ENCODE measurements at regions not wholly inside any gene's neighbourhood (a gene's known extent, or its start where the extent isn't known, plus 50 kb on each side); places are given as distances from the start of the nearest gene placed in this dataset.

GRCh38 chr11:100560606-100561005 is 126.5 kb upstream of the ARHGAP42 start:
- DNase-seq (ENCODE audit: low read depth, low spot score) (no peak), ATAC-seq (no peak)
- in situ Hi-C loops (cut with HindIII; ENCODE audit: low pct_unique_long_range_greater_than_20kb, low sequenced_read_pairs), result no loop called here
- no peaks in the 10 kb centered on the region for H3K27me3 ChIP-seq (ENCODE audit: control insufficient read depth, insufficient read depth, low read length)
- no peak for TF ChIP-seq TCF7L2 (IDR thresholded peaks at IDR 0.05; ENCODE audit: low read depth, low read length)
- no peak for TF ChIP-seq CTCF (IDR thresholded peaks at IDR 0.05)
- TF ChIP-seq REST (IDR thresholded peaks at IDR 0.05; ENCODE audit: insufficient read depth in 1 of 2, low read depth in 2 of 2, low read length in 1 of 2), result no peak
- no peak for TF ChIP-seq SIN3A (IDR thresholded peaks at IDR 0.05; ENCODE audit: borderline replicate concordance, insufficient read depth, low read depth, low read length)
- TF ChIP-seq POLR2AphosphoS5 (IDR thresholded peaks at IDR 0.05; ENCODE audit: low read depth, low read length), result no peak
- H3K4me1 ChIP-seq (ENCODE audit: control insufficient read depth, insufficient read depth, low read length), result no peaks in the 10 kb centered on the region
- no peak overlapping the region for H3K27ac ChIP-seq (ENCODE audit: low read length)
- intact Hi-C loops (cut with micrococcal nuclease; ENCODE audit: unreplicated experiment), result no loop called here
- no peaks in the 10 kb centered on the region for H3K9me3 ChIP-seq (ENCODE audit: control insufficient read depth, insufficient read depth, low read depth, low read length)
- no peak overlapping the region for H3K4me3 ChIP-seq (ENCODE audit: low read depth in 2 of 2, low read length in 2 of 2)
- ChIA-PET CTCF (no interaction called here), POLR2A (no interaction called here)
- no peaks in the 10 kb centered on the region for H3K36me3 ChIP-seq (ENCODE audit: control insufficient read depth, insufficient read depth, low read length)
- BruUV-seq (replicated peaks), result no TSS peak

GRCh38 chr11:100561323-100561722 is 125.8 kb upstream of the ARHGAP42 start:
- intact Hi-C loops (cut with micrococcal nuclease; ENCODE audit: unreplicated experiment), result no loop called here
- TF ChIP-seq REST (IDR thresholded peaks at IDR 0.05; ENCODE audit: insufficient read depth in 1 of 2, low read depth in 2 of 2, low read length in 1 of 2) (no peak), POLR2AphosphoS5 (IDR thresholded peaks at IDR 0.05; ENCODE audit: low read depth, low read length) (no peak), CTCF (IDR thresholded peaks at IDR 0.05) (no peak), TCF7L2 (IDR thresholded peaks at IDR 0.05; ENCODE audit: low read depth, low read length) (no peak), SIN3A (IDR thresholded peaks at IDR 0.05; ENCODE audit: borderline replicate concordance, insufficient read depth, low read depth, low read length) (no peak)
- no peaks in the 10 kb centered on the region for H3K4me1 ChIP-seq (ENCODE audit: control insufficient read depth, insufficient read depth, low read length)
- H3K9me3 ChIP-seq (ENCODE audit: control insufficient read depth, insufficient read depth, low read depth, low read length), result no peaks in the 10 kb centered on the region
- POLR2A ChIA-PET, result no interaction called here
- in situ Hi-C loops (cut with HindIII; ENCODE audit: low pct_unique_long_range_greater_than_20kb, low sequenced_read_pairs), result no loop called here
- DNase-seq (ENCODE audit: low read depth, low spot score), result no peak
- H3K36me3 ChIP-seq (ENCODE audit: control insufficient read depth, insufficient read depth, low read length), result no peaks in the 10 kb centered on the region
- H3K4me3 ChIP-seq (ENCODE audit: low read depth in 2 of 2, low read length in 2 of 2), result no peak overlapping the region
- no peaks in the 10 kb centered on the region for H3K27me3 ChIP-seq (ENCODE audit: control insufficient read depth, insufficient read depth, low read length)
- no peak for ATAC-seq
- BruUV-seq (replicated peaks), result no TSS peak
- CTCF ChIA-PET, result no interaction called here
- H3K27ac ChIP-seq (ENCODE audit: low read length), result no peak overlapping the region

Data from Panc1 (cell line).